ENCODE measurements at regions not wholly inside any gene's neighbourhood (a gene's known extent, or its start where the extent isn't known, plus 50 kb on each side); places are given as distances from the start of the nearest gene placed in this dataset.

DNA sequence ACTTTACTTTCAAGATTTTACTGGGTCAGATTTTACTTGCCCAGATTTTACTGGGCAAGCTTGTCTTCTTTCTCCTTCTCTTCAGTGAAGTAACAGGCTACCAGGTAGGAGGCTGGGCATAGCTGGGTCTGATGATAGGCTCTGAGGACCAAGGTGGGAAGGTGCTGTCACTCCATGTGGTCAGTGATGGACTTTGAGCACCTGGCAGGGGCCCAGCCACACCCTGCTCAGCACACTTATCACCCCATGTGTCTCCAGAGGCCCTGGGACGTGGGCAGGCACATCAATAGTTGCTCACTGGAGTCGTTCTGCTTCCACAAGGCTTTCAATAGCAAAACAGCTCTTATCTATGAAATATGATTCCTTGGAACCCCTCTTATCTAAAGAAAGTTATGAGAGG, 70.5 kb upstream of the GPR26 start:
- TF ChIP-seq, protein P1, sequence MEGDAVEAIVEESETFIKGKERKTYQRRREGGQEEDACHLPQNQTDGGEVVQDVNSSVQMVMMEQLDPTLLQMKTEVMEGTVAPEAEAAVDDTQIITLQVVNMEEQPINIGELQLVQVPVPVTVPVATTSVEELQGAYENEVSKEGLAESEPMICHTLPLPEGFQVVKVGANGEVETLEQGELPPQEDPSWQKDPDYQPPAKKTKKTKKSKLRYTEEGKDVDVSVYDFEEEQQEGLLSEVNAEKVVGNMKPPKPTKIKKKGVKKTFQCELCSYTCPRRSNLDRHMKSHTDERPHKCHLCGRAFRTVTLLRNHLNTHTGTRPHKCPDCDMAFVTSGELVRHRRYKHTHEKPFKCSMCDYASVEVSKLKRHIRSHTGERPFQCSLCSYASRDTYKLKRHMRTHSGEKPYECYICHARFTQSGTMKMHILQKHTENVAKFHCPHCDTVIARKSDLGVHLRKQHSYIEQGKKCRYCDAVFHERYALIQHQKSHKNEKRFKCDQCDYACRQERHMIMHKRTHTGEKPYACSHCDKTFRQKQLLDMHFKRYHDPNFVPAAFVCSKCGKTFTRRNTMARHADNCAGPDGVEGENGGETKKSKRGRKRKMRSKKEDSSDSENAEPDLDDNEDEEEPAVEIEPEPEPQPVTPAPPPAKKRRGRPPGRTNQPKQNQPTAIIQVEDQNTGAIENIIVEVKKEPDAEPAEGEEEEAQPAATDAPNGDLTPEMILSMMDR (IDR thresholded peaks at IDR 0.05; ENCODE audit: extremely low read depth in 1 of 2, insufficient read depth in 1 of 2, low read depth in 1 of 2, low read length in 2 of 2) = no peak
- TF ChIP-seq POLR2A (IDR thresholded peaks at IDR 0.05; ENCODE audit: low read depth, low read length) (no peak), POLR2AphosphoS5 (IDR thresholded peaks at IDR 0.05; ENCODE audit: insufficient read depth, low read depth, low read length) (no peak)
